Kidney epithelial cell (primary cell): ENCODE measurements at regions not wholly inside any gene's neighbourhood (a gene's known extent, or its start where the extent isn't known, plus 50 kb on each side); places are given as distances from the start of the nearest gene placed in this dataset.

Experiments used
- DNase-seq: peaks from one replicate; pipeline ENCODE4 v3.0.0-alpha.2; 2010; ENCODE audit warnings: low read depth
- H3K27me3 ChIP-seq: 2 replicates; pipeline ENCODE4 v1.6.0; 2011; ENCODE audit warnings: low read length; ENCODE audit not compliant: control insufficient read depth, insufficient read depth
- H3K36me3 ChIP-seq: 2 replicates; pipeline ENCODE4 v1.5.1; 2011; ENCODE audit warnings: low read length; ENCODE audit not compliant: control insufficient read depth, insufficient read depth
- H3K4me3 ChIP-seq: 2 replicates; pipeline ENCODE4 v1.5.1; 2011; ENCODE audit warnings: low read depth, mild to moderate bottlenecking, control low read depth, low read length
- CTCF ChIP-seq: IDR thresholded peaks from 2 replicates; pipeline ENCODE4 v1.5.1; 2011; ENCODE audit warnings: mild to moderate bottlenecking, moderate library complexity, low read length, control low read depth, inconsistent platforms; ENCODE audit not compliant: insufficient read depth, poor library complexity, severe bottlenecking

- no peak for DNase-seq
- no peaks in the 10 kb centered on the region for H3K36me3 ChIP-seq
- H3K27me3 ChIP-seq = peaks cover 6% of the 10 kb centered on the region
- no peak for TF ChIP-seq CTCF
- no peak overlapping the region for H3K4me3 ChIP-seq
Observed at GRCh38 chr5:154588091-154588774, 110.2 kb upstream of the HAND1 start.

- Histone ChIP-seq H3K27me3 (peaks cover 6% of the 10 kb centered on the region), H3K36me3 (no peaks in the 10 kb centered on the region), H3K4me3 (no peak overlapping the region)
- no peak for DNase-seq
- no peak for TF ChIP-seq CTCF
Observed at GRCh38 chr5:154587123-154588026, 109.3 kb upstream of the HAND1 start.

GRCh38 chr5:154583671-154584177, 105.7 kb upstream of the HAND1 start:
- Histone ChIP-seq H3K27me3 (peaks cover 6% of the 10 kb centered on the region), H3K36me3 (no peaks in the 10 kb centered on the region), H3K4me3 (no peak overlapping the region)
- TF ChIP-seq CTCF = no peak
- DNase-seq = no peak

- no peaks in the 10 kb centered on the region for H3K36me3 ChIP-seq
Observed at GRCh38 chr5:154580422-154580821, 102.4 kb upstream of the HAND1 start.

GRCh38 chr5:154577416-154577815, 99.4 kb upstream of the HAND1 start:
- TF ChIP-seq CTCF = no peak
- Histone ChIP-seq H3K36me3 (no peaks in the 10 kb centered on the region), H3K4me3 (no peak overlapping the region), H3K27me3 (peaks cover 20% of the 10 kb centered on the region)
- DNase-seq = no peak

More at GRCh38 chr5:154580422-154580821, 102.4 kb upstream of the HAND1 start:
- Histone ChIP-seq H3K4me3 (no peak overlapping the region), H3K27me3 (peaks cover 20% of the 10 kb centered on the region)
- TF ChIP-seq CTCF = no peak
- DNase-seq = no peak
